Gastrocnemius medialis (tissue), 4 donors: ENCODE measurements at regions not wholly inside any gene's neighbourhood (a gene's known extent, or its start where the extent isn't known, plus 50 kb on each side); places are given as distances from the start of the nearest gene placed in this dataset.

Experiments
- ATAC-seq, 2 donors: fragments of 150-250 bp; one replicate each; pipeline ENCODE4 v1.9.1; 2016
- DNase-seq, 2 donors: peaks; one replicate each; pipeline ENCODE4 v3.0.0-alpha.2; 2019
- H3K27ac ChIP-seq, 4 donors: fragments of 200-600 bp; sonication (generic); 1 replicate in 1 of 4; 2 replicates in 3 of 4; pipeline ENCODE4 v1.5.1; 2016 to 2018; ENCODE audit warnings: mild to moderate bottlenecking in 2 of 4, moderate library complexity in 1 of 4
- H3K27me3 ChIP-seq, 3 donors: fragments of 200-600 bp; sonication (generic) in 2 of 3; 1 replicate in 1 of 3; 2 replicates in 2 of 3; pipeline versions ENCODE4 v1.5.1 to v1.6.0; 2016 to 2019; ENCODE audit warnings: mild to moderate bottlenecking in 1 of 3, moderate library complexity in 1 of 3
- H3K36me3 ChIP-seq, 2 donors: fragments of 200-600 bp; sonication (generic) in 1 of 2; one replicate each; pipeline ENCODE4 v1.5.1; 2017 to 2018
- H3K4me1 ChIP-seq, 2 donors: fragments of 200-600 bp; sonication (generic) in 1 of 2; one replicate each; pipeline ENCODE4 v1.5.1; 2016 to 2017; ENCODE audit warnings: mild to moderate bottlenecking in 2 of 2
- H3K4me3 ChIP-seq, 4 donors: fragments of 200-600 bp; sonication (generic) in 3 of 4; 1 replicate in 1 of 4; 2 replicates in 3 of 4; pipeline ENCODE4 v1.5.1; 2016 to 2019; ENCODE audit warnings: mild to moderate bottlenecking in 2 of 4
- H3K9me3 ChIP-seq, 3 donors: fragments of 200-600 bp; sonication (generic) in 2 of 3; 1 replicate in 1 of 3; 2 replicates in 2 of 3; pipeline ENCODE4 v1.5.1; 2016 to 2019
- POLR2A ChIP-seq, 2 donors: fragments of 450-650 bp; IDR thresholded peaks; one replicate each; pipeline ENCODE4 v1.6.1; 2017; ENCODE audit warnings: antibody characterized with exemption in 2 of 2, mild to moderate bottlenecking in 2 of 2, moderate library complexity in 2 of 2
- in situ Hi-C, 4 donors: fragments of 200-750 bp; cut with MboI; loops; one replicate each; pipeline versions ENCODE4 v1.15.0 to v1.8.0; 2017; ENCODE audit warnings: low sequenced_read_pairs in 4 of 4
- intact Hi-C: fragments of 100-400 bp; cut with DNase I; formaldehyde crosslinking; loops from one replicate; pipeline ENCODE4 v1.15.1; 2023; ENCODE audit warnings: low total_unique reads
- TF ChIP-seq, protein P1 (sequence below), 5 experiments: fragments of 450-650 bp in 3 of 5; fragments of 200-600 bp in 2 of 5; sonication (generic) in 2 of 5; IDR thresholded peaks in 4 of 5; conservative IDR thresholded peaks in 1 of 5; 1 replicate in 4 of 5; 2 replicates in 1 of 5; pipeline ENCODE4 v1.5.1; 2016 to 2019; ENCODE audit warnings: antibody characterized with exemption in 5 of 5, mild to moderate bottlenecking in 3 of 5, moderate library complexity in 3 of 5

DNA sequence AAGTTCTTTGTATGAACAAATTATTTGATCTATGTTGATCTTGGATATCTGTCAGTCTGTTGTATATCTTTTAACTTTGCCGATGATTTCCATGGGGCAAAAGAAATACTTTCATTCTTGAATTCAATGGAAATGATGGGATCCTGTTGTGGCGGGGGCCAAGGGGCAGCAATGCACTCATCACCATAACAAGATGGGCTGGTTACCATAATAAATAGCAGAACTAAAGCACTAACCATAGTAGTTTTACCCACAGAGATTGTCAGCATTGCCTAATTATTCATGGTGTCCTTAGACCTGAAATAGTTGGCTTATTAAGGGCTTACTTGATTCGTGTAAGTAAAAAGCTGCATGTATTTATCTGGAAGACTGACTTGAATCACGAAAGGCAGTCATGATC, 309.6 kb downstream of the RFC3 start:
- TF ChIP-seq POLR2A (IDR thresholded peaks at IDR 0.05) = no peak
- TF ChIP-seq, protein P1, sequence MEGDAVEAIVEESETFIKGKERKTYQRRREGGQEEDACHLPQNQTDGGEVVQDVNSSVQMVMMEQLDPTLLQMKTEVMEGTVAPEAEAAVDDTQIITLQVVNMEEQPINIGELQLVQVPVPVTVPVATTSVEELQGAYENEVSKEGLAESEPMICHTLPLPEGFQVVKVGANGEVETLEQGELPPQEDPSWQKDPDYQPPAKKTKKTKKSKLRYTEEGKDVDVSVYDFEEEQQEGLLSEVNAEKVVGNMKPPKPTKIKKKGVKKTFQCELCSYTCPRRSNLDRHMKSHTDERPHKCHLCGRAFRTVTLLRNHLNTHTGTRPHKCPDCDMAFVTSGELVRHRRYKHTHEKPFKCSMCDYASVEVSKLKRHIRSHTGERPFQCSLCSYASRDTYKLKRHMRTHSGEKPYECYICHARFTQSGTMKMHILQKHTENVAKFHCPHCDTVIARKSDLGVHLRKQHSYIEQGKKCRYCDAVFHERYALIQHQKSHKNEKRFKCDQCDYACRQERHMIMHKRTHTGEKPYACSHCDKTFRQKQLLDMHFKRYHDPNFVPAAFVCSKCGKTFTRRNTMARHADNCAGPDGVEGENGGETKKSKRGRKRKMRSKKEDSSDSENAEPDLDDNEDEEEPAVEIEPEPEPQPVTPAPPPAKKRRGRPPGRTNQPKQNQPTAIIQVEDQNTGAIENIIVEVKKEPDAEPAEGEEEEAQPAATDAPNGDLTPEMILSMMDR (IDR thresholded peaks at IDR 0.05 in 4 of 5, conservative IDR thresholded peaks at IDR 0.05 in 1 of 5) = no peak
- no peak for ATAC-seq
- no peaks in the 10 kb centered on the region for H3K36me3 ChIP-seq
- no peaks in the 10 kb centered on the region for H3K9me3 ChIP-seq
- intact Hi-C loops = no loop called here
- DNase-seq = no peak
- H3K27me3 ChIP-seq = no peaks in the 10 kb centered on the region
- in situ Hi-C loops = no loop called here
- H3K4me1 ChIP-seq = no peaks in the 10 kb centered on the region
- no peak overlapping the region for H3K4me3 ChIP-seq
- H3K27ac ChIP-seq = no peak overlapping the region

DNA sequence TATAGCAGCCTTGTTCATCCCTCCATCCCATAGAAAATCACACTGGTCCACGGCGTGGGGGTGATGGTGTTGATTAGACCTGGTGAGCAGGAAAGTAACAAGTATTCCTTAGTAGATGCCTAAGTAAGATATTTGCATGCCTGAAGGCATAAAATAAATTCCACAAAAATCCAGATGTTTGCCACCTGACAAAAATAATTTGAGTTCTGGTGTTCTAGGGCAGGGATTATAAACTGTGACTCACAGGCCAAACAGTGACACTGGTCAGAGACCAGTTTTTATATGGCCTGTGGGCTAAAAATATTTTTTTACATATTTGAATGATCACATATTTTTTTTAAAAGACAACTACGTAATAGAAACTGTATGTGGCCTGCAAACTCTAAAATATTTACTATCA, 310.7 kb downstream of the RFC3 start:
- no peaks in the 10 kb centered on the region for H3K9me3 ChIP-seq
- intact Hi-C loops (no loop called here), in situ Hi-C loops (no loop called here)
- H3K4me3 ChIP-seq = no peak overlapping the region
- no peaks in the 10 kb centered on the region for H3K36me3 ChIP-seq
- no peaks in the 10 kb centered on the region for H3K27me3 ChIP-seq
- DNase-seq (no peak), ATAC-seq (no peak)
- TF ChIP-seq POLR2A (IDR thresholded peaks at IDR 0.05) = no peak
- TF ChIP-seq, protein P1 (IDR thresholded peaks at IDR 0.05 in 4 of 5, conservative IDR thresholded peaks at IDR 0.05 in 1 of 5) = no peak
- no peak overlapping the region for H3K27ac ChIP-seq
- H3K4me1 ChIP-seq = no peaks in the 10 kb centered on the region

DNA sequence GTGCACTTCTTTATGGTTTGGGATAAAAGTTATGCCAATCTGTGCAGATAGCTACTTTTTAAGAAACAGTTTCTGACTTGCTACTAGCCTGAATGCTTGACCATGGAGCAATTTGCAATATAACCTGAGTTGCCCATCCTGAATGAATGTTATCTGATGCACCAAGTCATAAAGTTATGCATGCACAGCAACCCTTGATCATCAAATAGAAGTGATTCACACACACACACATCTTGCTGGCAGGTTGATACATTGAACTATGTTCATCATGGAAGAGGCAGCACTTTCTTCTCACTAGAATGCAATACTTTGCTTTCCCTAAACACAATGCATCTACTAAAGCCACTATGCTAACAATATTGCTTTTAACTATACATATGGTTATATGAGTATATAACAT, 311.5 kb downstream of the RFC3 start:
- Histone ChIP-seq H3K36me3 (no peaks in the 10 kb centered on the region), H3K9me3 (no peaks in the 10 kb centered on the region), H3K27ac (no peak overlapping the region), H3K4me1 (no peaks in the 10 kb centered on the region), H3K27me3 (no peaks in the 10 kb centered on the region), H3K4me3 (no peak overlapping the region)
- ATAC-seq (no peak), DNase-seq (no peak)
- intact Hi-C loops (no loop called here), in situ Hi-C loops (no loop called here)
- TF ChIP-seq POLR2A (IDR thresholded peaks at IDR 0.05) = no peak
- TF ChIP-seq, protein P1 (IDR thresholded peaks at IDR 0.05 in 4 of 5, conservative IDR thresholded peaks at IDR 0.05 in 1 of 5) = no peak

DNA sequence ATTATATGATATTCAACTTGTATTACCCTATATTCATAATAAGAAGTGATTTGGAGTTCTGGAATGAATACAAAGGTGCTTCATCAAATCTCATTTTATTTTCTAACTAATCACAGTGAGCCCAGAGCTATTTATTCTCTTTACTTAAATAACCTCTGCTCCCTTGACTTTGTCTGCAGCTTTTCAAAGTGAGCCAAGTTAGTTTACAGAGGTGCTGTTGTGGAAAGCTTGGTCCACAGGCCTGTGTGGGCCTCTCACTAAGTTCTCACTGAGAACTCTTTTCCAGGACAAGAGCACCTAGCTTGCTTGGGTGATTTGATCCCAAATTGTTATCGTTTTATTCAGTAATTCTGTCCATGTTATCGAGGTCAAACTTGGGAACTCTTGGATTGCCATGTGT, 319.3 kb downstream of the RFC3 start:
- intact Hi-C loops = no loop called here

More for the DNA sequence above, 319.3 kb downstream of the RFC3 start:
- no peaks in the 10 kb centered on the region for H3K9me3 ChIP-seq
- ATAC-seq = no peak
- TF ChIP-seq, protein P1 (IDR thresholded peaks at IDR 0.05 in 4 of 5, conservative IDR thresholded peaks at IDR 0.05 in 1 of 5) = no peak
- TF ChIP-seq POLR2A (IDR thresholded peaks at IDR 0.05) = no peak
- H3K36me3 ChIP-seq = no peaks in the 10 kb centered on the region
- no peaks in the 10 kb centered on the region for H3K4me1 ChIP-seq
- H3K27me3 ChIP-seq = no peaks in the 10 kb centered on the region
- no peak overlapping the region for H3K27ac ChIP-seq
- in situ Hi-C loops = no loop called here
- DNase-seq = no peak
- H3K4me3 ChIP-seq = no peak overlapping the region
